ENCODE measurements at regions not wholly inside any gene's neighbourhood (a gene's known extent, or its start where the extent isn't known, plus 50 kb on each side); places are given as distances from the start of the nearest gene placed in this dataset.

- ChIA-PET CTCF (no interaction called here), POLR2A (no interaction called here)
- WGBS (ENCODE audit: missing lambda C conversion rate): 84% methylated on average over 1 of the region's 1 CpG
- no peaks in the 10 kb centered on the region for H3K4me1 ChIP-seq
- ATAC-seq (no peak), DNase-seq (ENCODE audit: low read depth in 1 of 2, low spot score in 1 of 2) (no peak), FAIRE-seq (no peak)
- no peak overlapping the region for H3K27ac ChIP-seq
- TF ChIP-seq ZFP36 (IDR thresholded peaks at IDR 0.05; ENCODE audit: borderline replicate concordance, partially characterized antibody): no peak
- no peak for TF ChIP-seq REST (IDR thresholded peaks at IDR 0.05)
- H3K9me3 ChIP-seq: no peaks in the 10 kb centered on the region
- no peak overlapping the region for H3K4me2 ChIP-seq
- H3K4me3 ChIP-seq: no peak overlapping the region
Measured at GRCh38 chr4:32251126-32251525, 1531.0 kb downstream of the PCDH7 start.

DNA sequence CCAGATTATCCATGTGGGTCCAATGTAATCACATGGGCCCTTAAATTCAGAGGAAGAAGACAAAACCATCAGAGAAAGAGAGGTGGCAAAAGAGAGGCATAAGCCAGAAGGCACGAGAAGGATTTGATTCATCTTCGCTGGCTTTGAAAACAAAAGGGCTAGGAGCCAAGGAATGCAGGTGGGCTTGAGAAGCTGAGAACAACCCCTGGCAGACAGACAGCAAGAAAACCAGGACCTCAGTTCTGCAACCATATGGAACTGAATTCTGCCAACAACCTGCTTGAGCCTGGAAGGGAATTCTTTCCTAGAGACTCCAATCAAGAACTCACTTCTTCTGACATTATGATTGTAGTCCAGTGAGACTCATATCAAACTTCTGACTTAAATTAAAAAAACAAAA is 1531.8 kb downstream of the PCDH7 start:
- FAIRE-seq (no peak), ATAC-seq (no peak), DNase-seq (ENCODE audit: low read depth in 1 of 2, low spot score in 1 of 2) (no peak)
- H3K9me3 ChIP-seq: no peaks in the 10 kb centered on the region
- no peak overlapping the region for H3K4me2 ChIP-seq
- TF ChIP-seq, protein P1, sequence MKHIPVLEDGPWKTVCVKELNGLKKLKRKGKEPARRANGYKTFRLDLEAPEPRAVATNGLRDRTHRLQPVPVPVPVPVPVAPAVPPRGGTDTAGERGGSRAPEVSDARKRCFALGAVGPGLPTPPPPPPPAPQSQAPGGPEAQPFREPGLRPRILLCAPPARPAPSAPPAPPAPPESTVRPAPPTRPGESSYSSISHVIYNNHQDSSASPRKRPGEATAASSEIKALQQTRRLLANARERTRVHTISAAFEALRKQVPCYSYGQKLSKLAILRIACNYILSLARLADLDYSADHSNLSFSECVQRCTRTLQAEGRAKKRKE (CRISPR knock-in tag; IDR thresholded peaks at IDR 0.05; ENCODE audit: low read depth): no peak
- TF ChIP-seq EHMT2 (IDR thresholded peaks at IDR 0.05; ENCODE audit: low read depth): no peak
- no peak for TF ChIP-seq ZNF302 (CRISPR knock-in tag; IDR thresholded peaks at IDR 0.05)
- TF ChIP-seq RCOR1 (IDR thresholded peaks at IDR 0.05; ENCODE audit: low read depth, low read length): no peak
- TF ChIP-seq NPAS2 (CRISPR knock-in tag; IDR thresholded peaks at IDR 0.05; ENCODE audit: borderline replicate concordance): no peak
- no peak for TF ChIP-seq FOSL2 (IDR thresholded peaks at IDR 0.05)
- TF ChIP-seq FOSL2 (CRISPR knock-in tag; IDR thresholded peaks at IDR 0.05): no peak
- 79% methylated on average over 2 of the region's 2 CpGs for WGBS (ENCODE audit: missing lambda C conversion rate)
- no peaks in the 10 kb centered on the region for H3K4me1 ChIP-seq
- H3K27ac ChIP-seq: no peak overlapping the region
- ChIA-PET CTCF (no interaction called here), POLR2A (no interaction called here)
- H3K4me3 ChIP-seq: no peak overlapping the region

DNA sequence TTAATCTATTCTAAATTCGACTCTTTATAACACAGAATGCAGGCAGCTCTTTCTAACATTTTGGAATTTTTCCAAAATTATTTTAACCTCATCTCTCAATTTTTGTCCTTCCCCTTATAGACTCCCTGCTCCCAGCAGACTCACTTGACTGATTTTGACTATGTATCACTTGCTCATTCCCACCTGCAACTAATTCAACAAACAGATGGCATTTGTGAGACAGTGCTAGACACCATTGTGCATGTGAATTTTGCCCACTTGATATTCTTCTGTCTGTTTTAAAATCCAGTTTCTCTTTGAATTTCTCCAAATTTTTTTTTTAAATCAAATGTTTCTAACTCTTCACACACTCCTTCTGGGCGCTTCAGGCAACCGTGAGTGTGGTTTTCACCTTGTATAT is 1534.0 kb downstream of the PCDH7 start:
- Histone ChIP-seq H3K4me2 (no peak overlapping the region), H3K27ac (no peak overlapping the region), H3K4me1 (no peaks in the 10 kb centered on the region), H3K4me3 (no peak overlapping the region), H3K9me3 (no peaks in the 10 kb centered on the region)
- ATAC-seq (no peak), DNase-seq (ENCODE audit: low read depth in 1 of 2, low spot score in 1 of 2) (no peak), FAIRE-seq (no peak)
- 32% methylated on average over 3 of the region's 3 CpGs for WGBS (ENCODE audit: missing lambda C conversion rate)
- no peak for TF ChIP-seq KDM1A (IDR thresholded peaks at IDR 0.05; ENCODE audit: low read depth)
- TF ChIP-seq REST (IDR thresholded peaks at IDR 0.05): no peak
- TF ChIP-seq MAZ (IDR thresholded peaks at IDR 0.05; ENCODE audit: borderline replicate concordance, low read depth, low read length): no peak
- TF ChIP-seq MAFK (IDR thresholded peaks at IDR 0.05; ENCODE audit: partially characterized antibody): no peak
- TF ChIP-seq HMGXB4 (CRISPR knock-in tag; IDR thresholded peaks at IDR 0.05; ENCODE audit: borderline replicate concordance): no peak
- TF ChIP-seq RNF2 (IDR thresholded peaks at IDR 0.05; ENCODE audit: borderline replicate concordance, low read depth): no peak
- TF ChIP-seq CBX2 (IDR thresholded peaks at IDR 0.05; ENCODE audit: borderline replicate concordance, low read depth): no peak
- TF ChIP-seq FOXS1 (CRISPR knock-in tag; IDR thresholded peaks at IDR 0.05): no peak
- TF ChIP-seq NPAS2 (CRISPR knock-in tag; IDR thresholded peaks at IDR 0.05; ENCODE audit: borderline replicate concordance): no peak
- no peak for TF ChIP-seq HOXB5 (CRISPR knock-in tag; IDR thresholded peaks at IDR 0.05)
- no peak for TF ChIP-seq ZNF302 (CRISPR knock-in tag; IDR thresholded peaks at IDR 0.05)
- no peak for TF ChIP-seq RARB (CRISPR knock-in tag; IDR thresholded peaks at IDR 0.05)
- TF ChIP-seq ZSCAN20 (CRISPR knock-in tag; IDR thresholded peaks at IDR 0.05): no peak
- ChIA-PET CTCF (no interaction called here), POLR2A (no interaction called here)
